Fibroblast of skin of right biceps (primary cell): ENCODE measurements at regions not wholly inside any gene's neighbourhood (a gene's known extent, or its start where the extent isn't known, plus 50 kb on each side); places are given as distances from the start of the nearest gene placed in this dataset.
"Not testable (repeated sequence)": the region's sequence is repeated elsewhere in the genome, so short reads cannot be mapped to it uniquely, and the experiment has no call there.

Source experiments
- DNase-seq: peaks from one replicate; pipeline ENCODE4 v3.0.0-alpha.2; 2013

GRCh38 chrX:77167993-77168392 lies 279.2 kb upstream of the FGF16 start:
- no peak for DNase-seq

- no peak for DNase-seq
These were observed 272.3 kb upstream of the FGF16 start for GRCh38 chrX:77174680-77175519.

GRCh38 chrX:77200663-77201062 lies 246.5 kb upstream of the FGF16 start:
- DNase-seq: no peak

- no peak for DNase-seq
These were observed 224.1 kb upstream of the FGF16 start for GRCh38 chrX:77223046-77223445.

GRCh38 chrX:77264490-77264889 lies 182.7 kb upstream of the FGF16 start:
- no peak for DNase-seq

- DNase-seq: no peak
These were observed 171.8 kb upstream of the FGF16 start for GRCh38 chrX:77275392-77275791.

- no peak for DNase-seq
These were observed 170.4 kb upstream of the FGF16 start for GRCh38 chrX:77276742-77277141.

- no peak for DNase-seq
These were observed 169.3 kb upstream of the FGF16 start for GRCh38 chrX:77277911-77278310.

- DNase-seq: not testable (repeated sequence)
These were observed 167.8 kb upstream of the FGF16 start for GRCh38 chrX:77279373-77279772.

GRCh38 chrX:77293331-77293995 lies 153.7 kb upstream of the FGF16 start:
- no peak for DNase-seq

- no peak for DNase-seq
These were observed 148.9 kb upstream of the FGF16 start for GRCh38 chrX:77298296-77298695.

GRCh38 chrX:77298790-77299189 lies 148.4 kb upstream of the FGF16 start:
- no peak for DNase-seq

- no peak for DNase-seq
These were observed 147.6 kb upstream of the FGF16 start for GRCh38 chrX:77299549-77299948.

- no peak for DNase-seq
These were observed 105.2 kb upstream of the FGF16 start for GRCh38 chrX:77342004-77342403.

GRCh38 chrX:77346859-77347258 lies 100.3 kb upstream of the FGF16 start:
- DNase-seq: no peak

- DNase-seq: no peak
These were observed 99.6 kb upstream of the FGF16 start for GRCh38 chrX:77347572-77347971.

- DNase-seq: no peak
These were observed 57.3 kb upstream of the FGF16 start for GRCh38 chrX:77389891-77390290.

GRCh38 chrX:77390365-77390764 lies 56.8 kb upstream of the FGF16 start:
- not testable (repeated sequence) for DNase-seq

GRCh38 chrX:77396781-77397180 lies 50.4 kb upstream of the FGF16 start:
- DNase-seq: no peak
